HepG2 (cell line): ENCODE measurements at regions not wholly inside any gene's neighbourhood (a gene's known extent, or its start where the extent isn't known, plus 50 kb on each side); places are given as distances from the start of the nearest gene placed in this dataset.

ENCODE experiments used
- ATAC-seq: fragments of 200-7000 bp; cut with Tn5 transposase; 3 replicates; pipeline ENCODE4 v1.9.1; 2020; ENCODE audit warnings: mild to moderate bottlenecking, moderate library complexity
- BruUV-seq: library from RNA; stranded (reverse); fragments of 400-500 nt; replicated peaks from 2 replicates; lab custom pipeline; 2021; lab: Mats Ljungman, UMichigan
- CTCF ChIA-PET: fragments of 300-600 bp; formaldehyde crosslinking; extraction: SDS; loops from one replicate; lab custom pipeline; 2021; ENCODE audit warnings: low total read pairs, inconsistent platforms, low intra/inter-chr PET ratio; lab: Yijun Ruan, JAX
- POLR2A ChIA-PET: fragments of 350-600 bp; sonication (Branson Sonifier 250); formaldehyde crosslinking; loops from one replicate; lab custom pipeline; 2020; ENCODE audit warnings: antibody characterized with exemption, inconsistent platforms; lab: Yijun Ruan, JAX
- DNase-seq: peaks from one replicate; pipeline ENCODE4 v3.0.0-alpha.2; 2015; ENCODE audit warnings: low spot score
- FAIRE-seq: peaks from 3 replicates; lab custom pipeline; 2011; peaks lifted over from hg19 to GRCh38; lab: Jason Lieb, UNC
- H2AFZ ChIP-seq: one replicate; pipeline ENCODE4 v1.6.1; 2011; ENCODE audit warnings: low read length, inconsistent platforms
- H3K27ac ChIP-seq: fragments of 300-600 bp; 3 replicates; pipeline ENCODE4 v1.8.0; 2011; ENCODE audit warnings: mixed run types, mild to moderate bottlenecking, mixed read lengths, low read length, inconsistent platforms; ENCODE audit not compliant: insufficient read depth; ENCODE audit errors: extremely low read length
- H3K27me3 ChIP-seq, 2 experiments: fragments of 200-600 bp in 1 of 2; 2 replicates in 1 of 2; 3 replicates in 1 of 2; pipeline versions ENCODE4 v1.6.0 to v1.8.0; 2011; ENCODE audit warnings: low read length in 2 of 2, mild to moderate bottlenecking in 2 of 2, moderate library complexity in 2 of 2, inconsistent platforms in 1 of 2; ENCODE audit not compliant: insufficient read depth in 2 of 2, control insufficient read depth in 1 of 2
- H3K36me3 ChIP-seq, 2 experiments: fragments of 200-600 bp in 1 of 2; replicated peaks in 1 of 2; 2 replicates in 1 of 2; 3 replicates in 1 of 2; pipeline versions ENCODE4 v1.5.1 to v1.8.0; 2011; ENCODE audit warnings: low read length in 2 of 2, inconsistent platforms in 1 of 2; ENCODE audit not compliant: insufficient read depth in 2 of 2, control insufficient read depth in 1 of 2
- H3K4me1 ChIP-seq: 2 replicates; pipeline ENCODE4 v1.5.1; 2012; ENCODE audit warnings: low read length, inconsistent platforms; ENCODE audit not compliant: insufficient read depth
- H3K4me2 ChIP-seq: 2 replicates; pipeline ENCODE4 v1.6.0; 2011; ENCODE audit warnings: low read depth, low read length, inconsistent platforms
- H3K4me3 ChIP-seq, 3 experiments: fragments of 200-600 bp in 1 of 3; sonication (generic), shearing (Covaris generic) in 1 of 3; replicated peaks in 1 of 3; 2 replicates each; pipeline ENCODE4 v1.5.1; 2011 to 2016; ENCODE audit warnings: low read length in 3 of 3, inconsistent platforms in 2 of 3, low read depth in 2 of 3, mild to moderate bottlenecking in 2 of 3, control low read depth in 1 of 3, mixed read lengths in 1 of 3; ENCODE audit not compliant: insufficient read depth in 1 of 3
- H3K79me2 ChIP-seq: one replicate; pipeline ENCODE4 v1.6.1; 2011; ENCODE audit warnings: low read length, inconsistent platforms; ENCODE audit not compliant: insufficient read depth
- H3K9ac ChIP-seq: 2 replicates; pipeline ENCODE4 v1.6.0; 2011; ENCODE audit warnings: mild to moderate bottlenecking, low read depth, low read length, inconsistent platforms; ENCODE audit not compliant: insufficient read depth
- H3K9me3 ChIP-seq: 2 replicates; pipeline ENCODE4 v1.5.1; 2012; ENCODE audit warnings: mild to moderate bottlenecking, low read length
- H4K20me1 ChIP-seq: 2 replicates; pipeline ENCODE4 v1.6.0; 2011; ENCODE audit warnings: inconsistent platforms, mild to moderate bottlenecking, low read length, moderate library complexity; ENCODE audit not compliant: insufficient read depth
- CENPX ChIP-seq: sonication (generic); formaldehyde crosslinking; IDR thresholded peaks from 2 replicates; pipeline ENCODE4 v1.9.0; 2021; ENCODE audit warnings: mild to moderate bottlenecking, missing genetic modification reagents, moderate library complexity
- KDM1A ChIP-seq: IDR thresholded peaks from 2 replicates; pipeline ENCODE4 v1.6.1; 2016; ENCODE audit warnings: missing compliant biosample characterization
- LBX2 ChIP-seq: sonication (generic); formaldehyde crosslinking; IDR thresholded peaks from 2 replicates; pipeline ENCODE4 v1.5.0; 2020; ENCODE audit warnings: missing genetic modification reagents, mild to moderate bottlenecking, borderline replicate concordance
- PCBP2 ChIP-seq: fragments of 200-400 bp; formaldehyde crosslinking; optimal IDR thresholded peaks from 2 replicates; pipeline ENCODE3; 2018; ENCODE audit warnings: low read length, low read depth; ENCODE audit not compliant: poor library complexity, severe bottlenecking
- RAD21 ChIP-seq: fragments of 450-650 bp; formaldehyde crosslinking; IDR thresholded peaks from 2 replicates; pipeline ENCODE4 v1.5.0; 2020; ENCODE audit warnings: mild to moderate bottlenecking
- RBM22 ChIP-seq: fragments of 200-400 bp; formaldehyde crosslinking; optimal IDR thresholded peaks from 2 replicates; pipeline ENCODE3; 2017; ENCODE audit warnings: mild to moderate bottlenecking, low read length, moderate library complexity
- RORA ChIP-seq: sonication (generic); formaldehyde crosslinking; IDR thresholded peaks from 2 replicates; pipeline ENCODE4 v1.5.0; 2020; ENCODE audit warnings: mild to moderate bottlenecking, missing genetic modification reagents, moderate library complexity
- SMYD3 ChIP-seq: sonication (generic); formaldehyde crosslinking; IDR thresholded peaks from 2 replicates; pipeline ENCODE4 v1.8.1; 2023; ENCODE audit warnings: mild to moderate bottlenecking, missing genetic modification reagents
- SOX5 ChIP-seq: IDR thresholded peaks from 2 replicates; pipeline ENCODE4 v1.6.1; 2016; ENCODE audit warnings: borderline replicate concordance
- SRY ChIP-seq: sonication (generic); formaldehyde crosslinking; IDR thresholded peaks from 2 replicates; pipeline ENCODE4 v1.8.0; 2022; ENCODE audit warnings: mild to moderate bottlenecking, missing genetic modification reagents
- XRCC5 ChIP-seq: fragments of 200-400 bp; formaldehyde crosslinking; optimal IDR thresholded peaks from 2 replicates; pipeline ENCODE3; 2017; ENCODE audit warnings: mild to moderate bottlenecking, low read length
- ZBTB42 ChIP-seq: sonication (generic); formaldehyde crosslinking; IDR thresholded peaks from 2 replicates; pipeline ENCODE4 v1.5.0; 2020; ENCODE audit warnings: mild to moderate bottlenecking, missing genetic modification reagents
- ZFP82 ChIP-seq: sonication (generic); formaldehyde crosslinking; IDR thresholded peaks from 2 replicates; pipeline ENCODE4 v1.5.1; 2020; ENCODE audit warnings: mild to moderate bottlenecking, missing genetic modification reagents, borderline replicate concordance
- ZMAT3 ChIP-seq: sonication (generic); formaldehyde crosslinking; conservative IDR thresholded peaks from 2 replicates; pipeline ENCODE4 v1.7.0; 2021; ENCODE audit warnings: missing genetic modification reagents
- ZSCAN12 ChIP-seq: sonication (generic); formaldehyde crosslinking; IDR thresholded peaks from 2 replicates; pipeline ENCODE4 v1.9.0; 2021; ENCODE audit warnings: mild to moderate bottlenecking, missing genetic modification reagents
- WGBS: methylation state at CpG from one replicate; pipeline ENCODE4 v1.1.6; 2017; ENCODE audit warnings: low lambda C conversion rate; 5-methylcytosine and 5-hydroxymethylcytosine counted together
- in situ Hi-C: cut with HindIII; loops from 2 replicates; pipeline ENCODE4 v1.10.0; 2017; ENCODE audit warnings: low pct_unique_long_range_greater_than_20kb; ENCODE audit not compliant: extremely low pct_ligation_motif_present
- intact Hi-C: fragments of 100-400 bp; cut with micrococcal nuclease; formaldehyde crosslinking; loops from one replicate; pipeline ENCODE4 v1.10.0; 2022; ENCODE audit not compliant: unreplicated experiment
- TF ChIP-seq, protein P1 (sequence below): sonication (generic); formaldehyde crosslinking; IDR thresholded peaks from 2 replicates; pipeline ENCODE4 v1.8.0; 2022; ENCODE audit warnings: missing genetic modification reagents, mild to moderate bottlenecking, borderline replicate concordance
- TF ChIP-seq, protein P2 (sequence below): sonication (generic); formaldehyde crosslinking; IDR thresholded peaks from 2 replicates; pipeline ENCODE4 v1.4.0; 2020; ENCODE audit warnings: missing genetic modification reagents
- TF ChIP-seq, protein P3 (sequence below): sonication (generic); formaldehyde crosslinking; conservative IDR thresholded peaks from 2 replicates; pipeline ENCODE4 v1.8.0; 2022; ENCODE audit warnings: missing genetic modification reagents

DNA sequence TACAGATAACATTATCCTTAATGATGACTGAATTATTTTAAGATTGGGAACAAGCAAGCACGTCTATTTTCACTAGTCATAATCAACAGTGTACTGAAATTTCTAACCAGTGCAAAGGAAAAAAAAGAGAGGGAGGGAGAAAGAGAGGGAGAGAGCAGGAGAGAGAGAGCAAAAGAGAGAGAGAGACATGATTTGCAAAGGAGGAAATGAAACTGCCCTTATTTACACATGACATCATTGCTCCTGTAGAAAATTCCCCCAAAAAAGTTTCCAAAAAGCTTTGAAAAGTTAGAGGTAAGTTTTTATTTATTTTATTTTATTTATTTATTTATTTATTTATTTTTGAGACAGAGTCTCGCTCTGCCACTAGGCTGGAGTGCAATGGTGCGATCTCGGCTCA is 355.3 kb upstream of the CELF4 start (continued):
- TF ChIP-seq, protein P1, sequence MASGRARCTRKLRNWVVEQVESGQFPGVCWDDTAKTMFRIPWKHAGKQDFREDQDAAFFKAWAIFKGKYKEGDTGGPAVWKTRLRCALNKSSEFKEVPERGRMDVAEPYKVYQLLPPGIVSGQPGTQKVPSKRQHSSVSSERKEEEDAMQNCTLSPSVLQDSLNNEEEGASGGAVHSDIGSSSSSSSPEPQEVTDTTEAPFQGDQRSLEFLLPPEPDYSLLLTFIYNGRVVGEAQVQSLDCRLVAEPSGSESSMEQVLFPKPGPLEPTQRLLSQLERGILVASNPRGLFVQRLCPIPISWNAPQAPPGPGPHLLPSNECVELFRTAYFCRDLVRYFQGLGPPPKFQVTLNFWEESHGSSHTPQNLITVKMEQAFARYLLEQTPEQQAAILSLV (CRISPR knock-in tag): no peak
- TF ChIP-seq SOX5 (CRISPR knock-in tag) (no peak), ZFP82 (CRISPR knock-in tag) (no peak), RAD21 (CRISPR knock-in tag) (no peak), RORA (no peak), XRCC5 (no peak), KDM1A (no peak), PCBP2 (no peak), CENPX (no peak), LBX2 (CRISPR knock-in tag) (no peak)

DNA sequence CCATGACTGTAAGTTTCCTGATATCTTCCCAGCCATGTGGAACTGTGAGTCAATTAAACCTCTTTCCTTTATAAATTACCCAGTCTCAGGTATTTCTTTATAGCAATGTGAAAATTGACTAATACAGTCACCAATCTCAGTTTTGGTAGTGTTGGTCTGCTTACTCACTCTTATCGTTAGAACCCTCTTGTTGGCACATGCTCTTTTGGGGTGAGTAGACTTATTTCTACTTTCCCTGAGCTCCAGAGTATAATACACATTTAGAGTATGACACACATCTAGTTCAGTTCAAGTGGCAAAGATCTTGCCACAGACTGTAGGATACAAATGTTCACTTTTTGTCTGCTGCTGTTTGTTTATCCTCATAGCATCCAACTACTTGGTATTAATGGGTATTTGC is 347.5 kb upstream of the CELF4 start:
- Histone ChIP-seq H4K20me1 (no peaks in the 10 kb centered on the region), H3K4me1 (no peaks in the 10 kb centered on the region), H3K9me3 (no peaks in the 10 kb centered on the region), H3K27ac (no peak overlapping the region), H3K9ac (no peak overlapping the region), H3K4me2 (no peak overlapping the region), H3K27me3 (no peaks in the 10 kb centered on the region), H2AFZ (no peak overlapping the region), H3K79me2 (no peaks in the 10 kb centered on the region), H3K36me3 (no peaks in the 10 kb centered on the region), H3K4me3 (no peak overlapping the region)
- BruUV-seq: no TSS peak
- FAIRE-seq: no peak
- intact Hi-C loops: no loop called here
- in situ Hi-C loops: no loop called here
- POLR2A ChIA-PET: no interaction called here
- WGBS: 0% methylated on average over 1 of the region's 1 CpG
- CTCF ChIA-PET: no interaction called here
- ATAC-seq: no peak
- DNase-seq: no peak
- no peak for TF ChIP-seq RBM22
- TF ChIP-seq ZSCAN12 (CRISPR knock-in tag): no peak
- TF ChIP-seq ZMAT3 (CRISPR knock-in tag): no peak
- TF ChIP-seq, protein P2, sequence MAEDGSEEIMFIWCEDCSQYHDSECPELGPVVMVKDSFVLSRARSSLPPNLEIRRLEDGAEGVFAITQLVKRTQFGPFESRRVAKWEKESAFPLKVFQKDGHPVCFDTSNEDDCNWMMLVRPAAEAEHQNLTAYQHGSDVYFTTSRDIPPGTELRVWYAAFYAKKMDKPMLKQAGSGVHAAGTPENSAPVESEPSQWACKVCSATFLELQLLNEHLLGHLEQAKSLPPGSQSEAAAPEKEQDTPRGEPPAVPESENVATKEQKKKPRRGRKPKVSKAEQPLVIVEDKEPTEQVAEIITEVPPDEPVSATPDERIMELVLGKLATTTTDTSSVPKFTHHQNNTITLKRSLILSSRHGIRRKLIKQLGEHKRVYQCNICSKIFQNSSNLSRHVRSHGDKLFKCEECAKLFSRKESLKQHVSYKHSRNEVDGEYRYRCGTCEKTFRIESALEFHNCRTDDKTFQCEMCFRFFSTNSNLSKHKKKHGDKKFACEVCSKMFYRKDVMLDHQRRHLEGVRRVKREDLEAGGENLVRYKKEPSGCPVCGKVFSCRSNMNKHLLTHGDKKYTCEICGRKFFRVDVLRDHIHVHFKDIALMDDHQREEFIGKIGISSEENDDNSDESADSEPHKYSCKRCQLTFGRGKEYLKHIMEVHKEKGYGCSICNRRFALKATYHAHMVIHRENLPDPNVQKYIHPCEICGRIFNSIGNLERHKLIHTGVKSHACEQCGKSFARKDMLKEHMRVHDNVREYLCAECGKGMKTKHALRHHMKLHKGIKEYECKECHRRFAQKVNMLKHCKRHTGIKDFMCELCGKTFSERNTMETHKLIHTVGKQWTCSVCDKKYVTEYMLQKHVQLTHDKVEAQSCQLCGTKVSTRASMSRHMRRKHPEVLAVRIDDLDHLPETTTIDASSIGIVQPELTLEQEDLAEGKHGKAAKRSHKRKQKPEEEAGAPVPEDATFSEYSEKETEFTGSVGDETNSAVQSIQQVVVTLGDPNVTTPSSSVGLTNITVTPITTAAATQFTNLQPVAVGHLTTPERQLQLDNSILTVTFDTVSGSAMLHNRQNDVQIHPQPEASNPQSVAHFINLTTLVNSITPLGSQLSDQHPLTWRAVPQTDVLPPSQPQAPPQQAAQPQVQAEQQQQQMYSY (CRISPR knock-in tag): no peak
- no peak for TF ChIP-seq RORA
- TF ChIP-seq ZBTB42: no peak
- TF ChIP-seq, protein P3, sequence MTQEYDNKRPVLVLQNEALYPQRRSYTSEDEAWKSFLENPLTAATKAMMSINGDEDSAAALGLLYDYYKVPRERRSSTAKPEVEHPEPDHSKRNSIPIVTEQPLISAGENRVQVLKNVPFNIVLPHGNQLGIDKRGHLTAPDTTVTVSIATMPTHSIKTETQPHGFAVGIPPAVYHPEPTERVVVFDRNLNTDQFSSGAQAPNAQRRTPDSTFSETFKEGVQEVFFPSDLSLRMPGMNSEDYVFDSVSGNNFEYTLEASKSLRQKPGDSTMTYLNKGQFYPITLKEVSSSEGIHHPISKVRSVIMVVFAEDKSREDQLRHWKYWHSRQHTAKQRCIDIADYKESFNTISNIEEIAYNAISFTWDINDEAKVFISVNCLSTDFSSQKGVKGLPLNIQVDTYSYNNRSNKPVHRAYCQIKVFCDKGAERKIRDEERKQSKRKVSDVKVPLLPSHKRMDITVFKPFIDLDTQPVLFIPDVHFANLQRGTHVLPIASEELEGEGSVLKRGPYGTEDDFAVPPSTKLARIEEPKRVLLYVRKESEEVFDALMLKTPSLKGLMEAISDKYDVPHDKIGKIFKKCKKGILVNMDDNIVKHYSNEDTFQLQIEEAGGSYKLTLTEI (CRISPR knock-in tag): no peak
- TF ChIP-seq SMYD3 (CRISPR knock-in tag): no peak
- TF ChIP-seq SRY (CRISPR knock-in tag): no peak
